Right renal pelvis (tissue), 4 donors: ENCODE measurements at regions not wholly inside any gene's neighbourhood (a gene's known extent, or its start where the extent isn't known, plus 50 kb on each side); places are given as distances from the start of the nearest gene placed in this dataset.

ENCODE experiments used
- DNase-seq, 4 donors: peaks; one replicate each; pipeline ENCODE4 v3.0.0-alpha.2; 2013; ENCODE audit warnings: low read depth in 4 of 4, low spot score in 3 of 4, missing footprints in 1 of 4

GRCh38 chr2:33900610-33901009, 301.5 kb upstream of the FAM98A start:
- no peak for DNase-seq

GRCh38 chr2:33897741-33898140, 298.6 kb upstream of the FAM98A start:
- no peak for DNase-seq

- DNase-seq, result no peak
These were observed 294.7 kb upstream of the FAM98A start for GRCh38 chr2:33893824-33894223.

GRCh38 chr2:33891616-33892015, 292.5 kb upstream of the FAM98A start:
- DNase-seq, result no peak

GRCh38 chr2:33890686-33891085, 291.6 kb upstream of the FAM98A start:
- DNase-seq, result no peak

- no peak for DNase-seq
These were observed 278.4 kb upstream of the FAM98A start for GRCh38 chr2:33877348-33878016.

- no peak for DNase-seq
These were observed 274.0 kb upstream of the FAM98A start for GRCh38 chr2:33873076-33873605.

GRCh38 chr2:33859811-33860461, 260.8 kb upstream of the FAM98A start:
- peak in 2 of 4 donors; percentile 1 to 5 for DNase-seq

- DNase-seq, result no peak
These were observed 260.1 kb upstream of the FAM98A start for GRCh38 chr2:33859176-33859575.

- no peak for DNase-seq
These were observed 249.4 kb upstream of the FAM98A start for GRCh38 chr2:33848486-33848885.

GRCh38 chr2:33839791-33840190, 240.7 kb upstream of the FAM98A start:
- DNase-seq, result no peak

- no peak for DNase-seq
These were observed 237.5 kb upstream of the FAM98A start for GRCh38 chr2:33836628-33837027.

GRCh38 chr2:33835911-33836310, 236.8 kb upstream of the FAM98A start:
- no peak for DNase-seq

GRCh38 chr2:33822964-33823363, 223.9 kb upstream of the FAM98A start:
- no peak for DNase-seq

GRCh38 chr2:33812707-33813106, 213.6 kb upstream of the FAM98A start:
- DNase-seq, result no peak

GRCh38 chr2:33810046-33810835, 211.1 kb upstream of the FAM98A start:
- no peak for DNase-seq

GRCh38 chr2:33806041-33806440, 206.9 kb upstream of the FAM98A start:
- no peak for DNase-seq

- DNase-seq, result no peak
These were observed 205.1 kb upstream of the FAM98A start for GRCh38 chr2:33804155-33804554.

GRCh38 chr2:33796511-33796910, 197.4 kb upstream of the FAM98A start:
- DNase-seq, result no peak

GRCh38 chr2:33791625-33792024, 192.5 kb upstream of the FAM98A start:
- no peak for DNase-seq

- no peak for DNase-seq
These were observed 188.9 kb upstream of the FAM98A start for GRCh38 chr2:33788044-33788443.
